CD4-positive, alpha-beta T cell treated with Interleukin-12 subunit alpha and Interleukin-12 subunit beta, for 1 hour (primary cell): ENCODE measurements at regions not wholly inside any gene's neighbourhood (a gene's known extent, or its start where the extent isn't known, plus 50 kb on each side); places are given as distances from the start of the nearest gene placed in this dataset.
"Not testable (repeated sequence)": the region's sequence is repeated elsewhere in the genome, so short reads cannot be mapped to it uniquely, and the experiment has no call there.

ENCODE experiments used
- DNase-seq: peaks from one replicate; pipeline ENCODE4 v3.0.0-alpha.2; 2020

- no peak for DNase-seq
These were observed 336.6 kb downstream of the TEX29 start for GRCh38 chr13:111657013-111657412.

- no peak for DNase-seq
These were observed 338.0 kb downstream of the TEX29 start for GRCh38 chr13:111658145-111659100.

- DNase-seq: no peak
These were observed 338.9 kb downstream of the TEX29 start for GRCh38 chr13:111659219-111659775.

GRCh38 chr13:111659842-111660241 lies 339.4 kb downstream of the TEX29 start:
- DNase-seq: no peak

GRCh38 chr13:111661052-111661451 lies 340.6 kb downstream of the TEX29 start:
- no peak for DNase-seq

GRCh38 chr13:111661776-111662175 lies 341.3 kb downstream of the TEX29 start:
- DNase-seq: no peak

GRCh38 chr13:111662451-111662850 lies 342.0 kb downstream of the TEX29 start:
- no peak for DNase-seq

GRCh38 chr13:111662895-111663294 lies 342.5 kb downstream of the TEX29 start:
- DNase-seq: no peak

GRCh38 chr13:111663505-111663904 lies 343.1 kb downstream of the TEX29 start:
- no peak for DNase-seq

GRCh38 chr13:111663953-111664421 lies 343.5 kb downstream of the TEX29 start:
- DNase-seq: no peak

GRCh38 chr13:111664696-111665095 lies 344.3 kb downstream of the TEX29 start:
- DNase-seq: no peak

GRCh38 chr13:111665691-111666095 lies 345.3 kb downstream of the TEX29 start:
- no peak for DNase-seq

GRCh38 chr13:111666164-111666776 lies 345.8 kb downstream of the TEX29 start:
- DNase-seq: no peak

GRCh38 chr13:111667757-111668156 lies 347.3 kb downstream of the TEX29 start:
- no peak for DNase-seq

GRCh38 chr13:111668451-111668850 lies 348.0 kb downstream of the TEX29 start:
- DNase-seq: no peak

- DNase-seq: not testable (repeated sequence)
These were observed 351.8 kb downstream of the TEX29 start for GRCh38 chr13:111672198-111672597.

GRCh38 chr13:111678120-111678882 lies 357.9 kb downstream of the TEX29 start:
- DNase-seq: not testable (repeated sequence)

- not testable (repeated sequence) for DNase-seq
These were observed 359.2 kb downstream of the TEX29 start for GRCh38 chr13:111679645-111680044.

- not testable (repeated sequence) for DNase-seq
These were observed 359.7 kb downstream of the TEX29 start for GRCh38 chr13:111680100-111680499.

- not testable (repeated sequence) for DNase-seq
These were observed 371.6 kb downstream of the TEX29 start for GRCh38 chr13:111692028-111692427.

- DNase-seq: not testable (repeated sequence)
These were observed 370.8 kb upstream of the SOX1 start for GRCh38 chr13:111696121-111696520.

- not testable (repeated sequence) for DNase-seq
These were observed 364.9 kb upstream of the SOX1 start for GRCh38 chr13:111702059-111702458.
